ENCODE measurements at regions not wholly inside any gene's neighbourhood (a gene's known extent, or its start where the extent isn't known, plus 50 kb on each side); places are given as distances from the start of the nearest gene placed in this dataset.

DNA sequence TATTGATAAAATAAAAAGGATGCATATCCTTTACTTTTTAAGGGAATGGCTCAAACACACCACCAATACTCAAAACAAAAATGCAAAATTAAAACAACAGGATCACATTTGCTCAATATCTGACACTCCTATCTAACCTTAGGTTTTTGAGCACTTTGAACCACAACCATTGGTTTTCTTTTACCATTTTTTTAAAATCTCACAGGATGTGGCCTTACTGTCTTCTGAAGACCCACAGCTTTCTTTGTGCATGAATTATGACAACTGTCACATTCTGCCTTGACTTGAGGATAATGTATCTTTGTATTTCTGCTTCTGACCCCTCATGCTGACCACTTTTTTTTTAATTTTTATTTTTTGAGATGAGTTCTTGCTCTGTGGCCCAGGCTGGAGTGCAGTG is 461.1 kb upstream of the NRP1 start:
- DNase-seq (no peak), ATAC-seq (no peak)
- Histone ChIP-seq H3K4me1 (peaks cover 0 to 22% (median 0%) of the 10 kb centered on the region in 9 donors), H3K9me3 (no peaks in the 10 kb centered on the region), H3K4me3 (no peak overlapping the region), H3K27me3 (no peaks in the 10 kb centered on the region), H3K36me3 (no peaks in the 10 kb centered on the region), H3K27ac (no peak overlapping the region)
- TF ChIP-seq CTCF (IDR thresholded peaks at IDR 0.05) = no peak
- intact Hi-C loops (cut with DNase I) = no loop called here

GRCh38 chr10:33794460-33794859 is 460.0 kb upstream of the NRP1 start:
- no peak overlapping the region for H3K27ac ChIP-seq
- TF ChIP-seq CTCF (IDR thresholded peaks at IDR 0.05) = no peak
- DNase-seq = no peak
- H3K36me3 ChIP-seq = no peaks in the 10 kb centered on the region
- H3K4me1 ChIP-seq = peaks cover 0 to 22% (median 0%) of the 10 kb centered on the region in 9 donors
- WGBS, 2 donors = 61 to 66% methylated on average over 3 of the region's 3 CpGs
- ATAC-seq = no peak
- no peaks in the 10 kb centered on the region for H3K9me3 ChIP-seq
- no peaks in the 10 kb centered on the region for H3K27me3 ChIP-seq
- no peak overlapping the region for H3K4me3 ChIP-seq
- intact Hi-C loops (cut with DNase I) = no loop called here

GRCh38 chr10:33793793-33794192 is 459.3 kb upstream of the NRP1 start:
- no peak overlapping the region for H3K27ac ChIP-seq
- H3K27me3 ChIP-seq = no peaks in the 10 kb centered on the region
- peaks cover 0 to 16% (median 0%) of the 10 kb centered on the region in 9 donors for H3K4me1 ChIP-seq
- ATAC-seq = no peak
- H3K4me3 ChIP-seq = no peak overlapping the region
- no peak for DNase-seq
- WGBS, 2 donors = 91 to 99% methylated on average over 2 of the region's 2 CpGs
- intact Hi-C loops (cut with DNase I) = no loop called here
- no peaks in the 10 kb centered on the region for H3K36me3 ChIP-seq
- TF ChIP-seq CTCF (IDR thresholded peaks at IDR 0.05) = no peak
- no peaks in the 10 kb centered on the region for H3K9me3 ChIP-seq

- intact Hi-C loops (cut with DNase I) = no loop called here
- no peak for TF ChIP-seq CTCF (IDR thresholded peaks at IDR 0.05)
- Histone ChIP-seq H3K9me3 (no peaks in the 10 kb centered on the region), H3K27me3 (no peaks in the 10 kb centered on the region), H3K36me3 (no peaks in the 10 kb centered on the region), H3K27ac (no peak overlapping the region), H3K4me3 (no peak overlapping the region), H3K4me1 (peaks cover 0 to 14% (median 0%) of the 10 kb centered on the region in 9 donors)
- DNase-seq (no peak), ATAC-seq (peak in 4 of 8 donors; percentile 19 to 67 (median 50))
- WGBS, 2 donors = 63 to 75% methylated on average over 5 of the region's 5 CpGs
Measured at GRCh38 chr10:33791272-33791660, 456.8 kb upstream of the NRP1 start.
